Activated T-cell treated with anti-CD3 and anti-CD28 coated beads, Interleukin-2, amount 50 U/mL, for 24 hours (primary cell): ENCODE measurements at regions not wholly inside any gene's neighbourhood (a gene's known extent, or its start where the extent isn't known, plus 50 kb on each side); places are given as distances from the start of the nearest gene placed in this dataset.
"Not testable (repeated sequence)": the region's sequence is repeated elsewhere in the genome, so short reads cannot be mapped to it uniquely, and the experiment has no call there.

Experiments used
- DNase-seq: peaks from one replicate; pipeline ENCODE4 v3.0.0-alpha.2; 2020
- H3K27ac Mint-ChIP-seq: 2 replicates; pipeline ENCODE4 v1.8.0; 2020; ENCODE audit warnings: mild to moderate bottlenecking, mixed read lengths
- H3K27me3 Mint-ChIP-seq: 2 replicates; pipeline ENCODE4 v1.8.0; 2020; ENCODE audit warnings: mixed read lengths
- H3K36me3 Mint-ChIP-seq: 2 replicates; pipeline ENCODE4 v1.8.0; 2020; ENCODE audit warnings: low read depth, mixed read lengths
- H3K4me1 Mint-ChIP-seq: 2 replicates; pipeline ENCODE4 v1.8.0; 2020; ENCODE audit warnings: low read depth, mixed read lengths
- H3K4me3 Mint-ChIP-seq: 2 replicates; pipeline ENCODE4 v1.8.0; 2020; ENCODE audit warnings: mild to moderate bottlenecking, moderate library complexity, mixed read lengths
- H3K9me3 Mint-ChIP-seq: 2 replicates; pipeline ENCODE4 v1.8.0; 2020; ENCODE audit warnings: mixed read lengths

DNA sequence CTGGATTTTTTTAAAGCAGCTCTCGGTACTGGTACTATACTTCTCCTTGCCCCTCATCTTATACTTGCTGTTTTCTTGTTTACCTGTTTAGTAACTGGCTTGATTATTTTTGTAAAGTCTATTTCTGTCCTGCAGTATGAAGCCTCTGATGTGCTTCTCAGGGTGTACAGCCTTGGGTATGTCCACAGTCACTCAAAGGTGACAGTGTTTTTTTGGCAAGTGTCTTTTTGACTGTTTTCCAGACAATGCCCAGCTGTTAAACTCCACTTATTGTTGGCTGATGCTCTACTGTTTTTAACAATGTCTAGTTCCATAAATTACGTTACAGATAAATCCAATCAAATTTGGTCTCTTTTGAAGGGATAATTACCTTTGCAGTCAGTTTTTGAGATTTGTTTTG is 475.2 kb downstream of the JRKL start:
- peaks cover 2% of the 10 kb centered on the region for H3K9me3 Mint-ChIP-seq

DNA sequence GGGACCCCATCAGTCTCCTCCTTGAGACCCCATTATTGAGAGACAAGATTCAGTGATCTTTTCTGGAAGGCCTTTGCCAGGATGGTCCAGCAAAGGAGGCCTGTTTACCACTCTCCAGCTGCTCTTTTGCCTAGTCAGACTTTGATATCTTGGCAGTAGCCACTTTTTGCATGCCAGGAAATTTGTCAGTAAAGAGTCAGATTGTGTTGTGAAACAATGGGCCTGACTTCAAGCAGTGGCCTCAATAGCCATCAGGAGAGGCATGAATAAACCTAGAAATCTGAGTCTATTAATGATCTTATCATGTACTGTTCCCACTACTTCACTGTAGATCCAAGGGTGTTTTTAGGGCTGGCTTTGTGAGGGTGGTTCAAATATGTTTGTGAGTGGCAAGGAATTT is 479.4 kb downstream of the JRKL start:
- peaks cover 2% of the 10 kb centered on the region for H3K9me3 Mint-ChIP-seq
- no peaks in the 10 kb centered on the region for H3K27me3 Mint-ChIP-seq
- H3K4me3 Mint-ChIP-seq, result no peak overlapping the region
- no peak for DNase-seq
- H3K27ac Mint-ChIP-seq, result no peak overlapping the region
- no peaks in the 10 kb centered on the region for H3K36me3 Mint-ChIP-seq
- no peaks in the 10 kb centered on the region for H3K4me1 Mint-ChIP-seq

More for the DNA sequence above, 475.2 kb downstream of the JRKL start:
- H3K27me3 Mint-ChIP-seq, result no peaks in the 10 kb centered on the region
- no peaks in the 10 kb centered on the region for H3K36me3 Mint-ChIP-seq
- H3K4me1 Mint-ChIP-seq, result no peaks in the 10 kb centered on the region
- no peak for DNase-seq
- no peak overlapping the region for H3K27ac Mint-ChIP-seq
- no peak overlapping the region for H3K4me3 Mint-ChIP-seq

DNA sequence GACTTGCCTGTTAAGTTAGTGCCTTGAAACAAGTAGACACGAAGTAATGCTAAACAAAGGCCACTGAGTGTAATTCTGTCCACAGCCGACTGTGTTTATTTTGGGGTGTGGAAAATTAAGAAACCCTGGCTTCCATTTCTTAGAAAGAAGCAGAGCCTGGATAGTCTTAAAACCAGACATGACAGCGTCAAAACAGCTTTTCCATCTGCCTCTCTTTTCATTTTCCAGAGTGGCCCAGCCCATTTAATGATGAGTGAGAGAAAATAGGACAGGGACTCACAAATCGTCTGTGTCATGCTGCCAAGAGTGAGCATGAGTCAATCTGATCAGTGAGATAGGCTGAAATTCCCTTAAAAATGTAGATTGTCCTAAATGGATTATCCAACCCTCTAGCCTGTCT is 485.9 kb downstream of the JRKL start:
- H3K27me3 Mint-ChIP-seq, result no peaks in the 10 kb centered on the region
- H3K4me1 Mint-ChIP-seq, result no peaks in the 10 kb centered on the region
- no peak overlapping the region for H3K27ac Mint-ChIP-seq
- no peak for DNase-seq
- H3K36me3 Mint-ChIP-seq, result no peaks in the 10 kb centered on the region
- no peak overlapping the region for H3K4me3 Mint-ChIP-seq
- H3K9me3 Mint-ChIP-seq, result peaks cover 2% of the 10 kb centered on the region

DNA sequence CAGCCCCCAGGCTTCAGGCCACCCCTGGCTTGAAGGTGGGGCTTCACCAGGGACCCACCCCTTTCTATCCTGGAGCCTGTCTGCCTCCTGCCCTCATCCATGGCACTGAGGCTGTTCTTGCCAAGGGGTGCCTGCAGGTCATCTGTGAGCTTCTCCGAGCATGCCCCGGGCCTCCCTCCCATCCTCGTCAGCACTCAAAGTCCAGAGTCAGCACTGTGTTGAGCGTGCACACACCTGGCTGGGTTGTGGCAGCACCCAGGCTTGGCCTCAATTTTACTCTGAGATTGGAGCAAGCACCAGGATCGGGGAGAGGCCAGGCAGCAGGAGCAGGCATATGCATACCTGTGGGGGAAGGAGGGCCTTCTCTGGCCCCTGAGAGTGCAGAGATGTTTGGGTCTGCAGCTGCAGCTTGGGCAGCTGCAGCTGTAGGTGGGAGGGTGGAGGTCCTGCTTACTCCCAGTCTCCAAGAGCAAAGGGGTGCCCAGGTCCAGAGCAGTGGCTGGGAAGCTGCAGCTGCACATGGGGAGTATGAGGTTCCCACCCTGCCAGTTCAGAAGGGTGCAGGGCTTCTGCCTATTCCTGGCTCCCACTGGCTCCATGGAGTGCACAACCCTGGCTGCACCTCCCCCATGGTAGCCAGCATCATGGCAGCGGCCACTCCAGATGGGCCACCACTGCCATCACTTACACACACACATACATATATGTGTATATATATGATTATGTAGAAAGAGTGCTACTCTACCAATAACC is 488.7 kb downstream of the JRKL start:
- no peak for DNase-seq
- H3K27ac Mint-ChIP-seq, result no peak overlapping the region
- H3K36me3 Mint-ChIP-seq, result no peaks in the 10 kb centered on the region
- H3K27me3 Mint-ChIP-seq, result no peaks in the 10 kb centered on the region
- no peaks in the 10 kb centered on the region for H3K4me1 Mint-ChIP-seq
- peaks cover 2% of the 10 kb centered on the region for H3K9me3 Mint-ChIP-seq
- no peak overlapping the region for H3K4me3 Mint-ChIP-seq

DNA sequence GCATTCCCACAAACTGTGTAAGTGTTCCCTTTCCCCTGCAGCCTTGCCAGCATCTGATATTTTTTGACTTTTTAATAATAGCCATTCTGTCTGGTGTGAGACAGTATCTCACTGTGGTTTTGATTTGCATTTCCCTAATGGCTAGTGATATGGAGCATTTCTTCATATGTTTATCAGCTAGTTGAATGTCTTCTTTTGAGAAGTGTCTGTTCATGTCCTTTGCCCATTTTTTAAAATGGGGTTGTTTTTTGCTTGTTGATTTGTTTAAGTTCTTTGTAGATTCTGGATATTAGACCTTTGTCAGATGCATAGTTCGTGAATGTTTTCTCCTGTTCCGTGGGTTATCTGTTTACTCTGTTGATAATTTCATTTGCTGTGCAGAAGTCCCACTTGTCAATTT is 492.8 kb downstream of the JRKL start:
- H3K27me3 Mint-ChIP-seq, DNase-seq, H3K9me3 Mint-ChIP-seq, H3K4me3 Mint-ChIP-seq, H3K36me3 Mint-ChIP-seq, H3K27ac Mint-ChIP-seq, H3K4me1 Mint-ChIP-seq: not testable (repeated sequence)

DNA sequence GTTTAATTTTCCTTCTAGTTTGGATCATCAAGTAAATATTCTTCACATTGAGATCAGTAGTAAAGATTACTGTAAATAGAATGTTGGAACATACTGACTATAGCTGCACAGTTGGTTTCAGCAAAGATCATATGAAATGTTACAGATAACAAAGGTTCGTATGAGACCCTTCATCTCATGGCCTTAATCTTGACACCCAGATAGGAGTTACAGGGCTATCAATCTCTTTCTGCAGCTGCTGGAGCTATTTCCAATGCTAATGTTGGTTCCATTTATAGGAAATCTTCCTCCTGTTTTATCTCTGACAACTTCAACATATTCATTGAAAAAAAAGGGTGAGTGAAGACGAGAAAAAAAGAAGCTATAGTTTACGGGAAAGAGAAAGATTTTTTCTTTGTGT is 495.6 kb downstream of the JRKL start:
- Mint-ChIP-seq H3K27me3 (no peaks in the 10 kb centered on the region), H3K27ac (no peak overlapping the region), H3K4me3 (no peak overlapping the region), H3K4me1 (no peaks in the 10 kb centered on the region), H3K36me3 (no peaks in the 10 kb centered on the region), H3K9me3 (no peaks in the 10 kb centered on the region)
- DNase-seq, result no peak

DNA sequence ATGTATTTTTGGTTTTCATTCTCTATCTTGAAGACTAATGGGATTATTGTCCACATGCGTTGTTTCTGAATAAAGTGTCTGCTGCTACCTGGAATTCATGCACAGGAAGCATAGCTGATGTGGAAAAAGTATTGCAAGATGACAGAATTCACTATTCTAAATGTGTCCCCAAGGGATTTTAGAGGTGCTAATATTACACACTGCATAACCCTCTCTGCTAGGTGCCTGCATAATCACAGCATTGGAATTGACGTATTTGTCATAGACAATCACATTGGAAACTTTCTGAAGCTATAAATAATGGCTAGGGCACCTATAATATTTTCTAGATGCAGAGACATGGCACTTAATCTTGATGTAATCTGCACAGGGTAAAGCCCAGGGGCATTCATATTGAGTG is 496.1 kb downstream of the JRKL start:
- Mint-ChIP-seq H3K4me1 (no peaks in the 10 kb centered on the region), H3K36me3 (no peaks in the 10 kb centered on the region), H3K9me3 (no peaks in the 10 kb centered on the region), H3K4me3 (no peak overlapping the region), H3K27me3 (no peaks in the 10 kb centered on the region), H3K27ac (no peak overlapping the region)
- no peak for DNase-seq

DNA sequence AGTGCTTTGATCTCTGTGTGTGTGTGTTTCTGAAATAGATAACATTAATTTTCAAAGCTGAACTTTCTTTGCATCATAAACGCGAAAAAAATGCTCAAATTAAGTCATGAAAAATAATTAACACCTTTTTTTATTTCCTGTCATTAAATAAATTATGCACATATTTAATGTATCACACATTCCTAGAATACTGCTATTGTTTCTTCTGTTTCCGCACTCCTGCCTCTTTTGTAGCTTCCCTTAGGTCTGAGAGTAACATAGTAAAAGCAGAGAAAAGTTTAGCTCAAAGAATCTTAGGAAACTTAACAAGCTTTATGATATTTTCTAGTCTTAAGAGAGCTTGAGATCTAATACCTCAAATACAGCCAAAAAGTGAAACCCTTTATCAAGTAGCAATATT is 504.2 kb downstream of the JRKL start:
- Mint-ChIP-seq H3K27ac (no peak overlapping the region), H3K36me3 (no peaks in the 10 kb centered on the region), H3K4me3 (no peak overlapping the region), H3K9me3 (peaks cover 5% of the 10 kb centered on the region), H3K27me3 (no peaks in the 10 kb centered on the region), H3K4me1 (no peaks in the 10 kb centered on the region)
- no peak for DNase-seq

DNA sequence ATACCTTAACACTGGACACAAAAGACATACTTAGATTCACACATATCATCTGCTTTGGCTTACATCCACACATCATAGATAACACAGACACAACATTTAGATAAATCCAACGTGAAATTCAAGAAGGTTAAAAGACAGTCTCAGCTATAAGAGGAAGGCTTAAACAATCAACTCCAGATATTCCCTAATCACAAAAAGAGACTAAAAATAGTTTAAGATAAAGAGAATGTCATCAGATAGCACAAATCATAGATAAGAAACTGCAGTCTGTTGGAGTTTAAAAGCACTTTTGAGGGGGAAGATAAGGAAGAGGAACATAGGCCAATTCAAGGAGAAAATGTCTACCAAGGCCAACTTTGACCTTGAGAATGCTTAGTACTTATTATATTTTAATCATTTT is 504.8 kb downstream of the JRKL start:
- H3K27ac Mint-ChIP-seq, result no peak overlapping the region
- H3K27me3 Mint-ChIP-seq, result no peaks in the 10 kb centered on the region
- no peaks in the 10 kb centered on the region for H3K36me3 Mint-ChIP-seq
- no peak for DNase-seq
- H3K9me3 Mint-ChIP-seq, result peaks cover 5% of the 10 kb centered on the region
- no peak overlapping the region for H3K4me3 Mint-ChIP-seq
- H3K4me1 Mint-ChIP-seq, result no peaks in the 10 kb centered on the region

DNA sequence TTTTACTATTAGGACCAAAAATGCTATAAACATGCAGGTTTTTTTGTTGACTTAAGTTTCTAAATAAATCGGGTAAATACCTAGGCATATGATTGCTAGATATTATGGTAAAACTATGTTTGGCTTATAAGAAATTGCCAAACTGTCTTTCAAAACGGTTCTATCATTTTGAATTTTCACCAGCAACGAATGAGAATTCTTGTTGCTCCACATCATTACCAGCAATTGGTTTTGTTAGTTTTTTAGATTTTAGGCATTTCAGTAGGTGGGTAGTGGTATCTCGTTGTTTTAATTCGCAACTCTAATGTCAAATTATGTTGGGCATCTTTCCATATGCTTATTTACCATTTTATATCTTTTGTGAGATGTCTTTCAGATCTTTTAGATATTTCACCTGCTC is 510.2 kb downstream of the JRKL start:
- Mint-ChIP-seq H3K27me3 (no peaks in the 10 kb centered on the region), H3K4me1 (no peaks in the 10 kb centered on the region), H3K27ac (no peak overlapping the region), H3K4me3 (no peak overlapping the region), H3K36me3 (no peaks in the 10 kb centered on the region), H3K9me3 (peaks cover 13% of the 10 kb centered on the region)
- DNase-seq, result no peak

DNA sequence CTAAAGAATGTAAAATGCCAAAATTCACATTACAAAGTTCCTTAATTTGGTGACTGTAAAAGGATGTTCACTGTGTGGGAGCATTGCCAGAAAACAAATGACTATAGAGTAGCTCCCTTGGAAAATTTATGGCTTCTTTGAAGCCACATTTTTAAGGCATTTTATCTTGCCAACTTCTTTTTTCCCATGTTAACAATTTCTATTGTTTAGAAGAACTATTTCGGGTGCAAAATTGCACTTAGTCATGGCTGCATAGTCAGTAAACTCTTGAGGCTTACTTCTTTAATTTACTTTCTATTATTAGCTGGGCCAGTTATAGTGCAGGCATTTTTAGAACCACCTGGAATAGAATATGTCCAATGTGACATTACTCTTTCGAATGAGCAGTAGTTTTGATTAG is 515.3 kb downstream of the JRKL start:
- no peak overlapping the region for H3K4me3 Mint-ChIP-seq
- H3K27ac Mint-ChIP-seq, result no peak overlapping the region
- no peak for DNase-seq
- no peaks in the 10 kb centered on the region for H3K4me1 Mint-ChIP-seq
- no peaks in the 10 kb centered on the region for H3K36me3 Mint-ChIP-seq
- peaks cover 15% of the 10 kb centered on the region for H3K9me3 Mint-ChIP-seq
- H3K27me3 Mint-ChIP-seq, result no peaks in the 10 kb centered on the region

DNA sequence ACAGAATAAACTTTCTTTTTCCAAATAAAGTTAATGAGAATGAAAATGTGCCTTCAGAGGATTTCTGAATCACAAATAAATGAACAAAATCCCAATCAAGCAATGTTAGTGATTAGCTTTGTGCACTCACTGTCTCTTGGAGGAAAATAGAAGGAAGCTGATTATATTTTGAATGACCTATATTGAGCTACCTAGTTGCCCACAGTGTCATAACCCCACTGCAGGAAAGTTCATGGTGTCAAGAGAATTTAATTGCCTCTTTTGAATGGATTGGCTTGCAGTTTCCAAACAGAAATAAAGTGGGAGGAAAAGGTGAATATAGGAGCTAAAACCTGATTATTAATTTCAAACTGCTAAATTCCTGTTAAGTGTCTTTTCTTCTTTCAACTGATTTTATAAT is 515.9 kb downstream of the JRKL start:
- no peaks in the 10 kb centered on the region for H3K27me3 Mint-ChIP-seq
- no peak for DNase-seq
- H3K36me3 Mint-ChIP-seq, result no peaks in the 10 kb centered on the region
- H3K4me1 Mint-ChIP-seq, result no peaks in the 10 kb centered on the region
- peaks cover 16% of the 10 kb centered on the region for H3K9me3 Mint-ChIP-seq
- no peak overlapping the region for H3K27ac Mint-ChIP-seq
- no peak overlapping the region for H3K4me3 Mint-ChIP-seq

DNA sequence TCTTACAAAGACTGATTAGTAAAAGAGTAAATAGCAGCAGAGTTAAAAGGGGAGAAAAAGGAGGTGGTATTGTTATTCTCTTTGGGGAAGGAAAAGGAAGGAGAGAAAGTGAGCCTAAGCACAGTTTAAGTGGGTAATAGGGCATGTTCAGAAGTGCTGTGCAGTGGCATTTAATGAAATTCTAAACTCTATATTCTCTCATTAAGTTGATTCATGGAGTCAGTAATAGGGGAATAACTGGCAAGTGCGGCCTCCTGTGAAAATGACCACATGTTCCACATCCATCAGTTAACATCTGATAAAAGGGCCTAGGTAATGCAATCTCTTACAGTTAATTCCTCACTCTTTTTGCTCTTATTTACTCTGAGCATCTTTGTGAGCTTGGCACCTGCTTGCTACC is 516.7 kb downstream of the JRKL start:
- no peaks in the 10 kb centered on the region for H3K36me3 Mint-ChIP-seq
- H3K4me1 Mint-ChIP-seq, result no peaks in the 10 kb centered on the region
- no peak overlapping the region for H3K27ac Mint-ChIP-seq
- no peak overlapping the region for H3K4me3 Mint-ChIP-seq
- DNase-seq, result no peak
- H3K27me3 Mint-ChIP-seq, result no peaks in the 10 kb centered on the region
- H3K9me3 Mint-ChIP-seq, result peaks cover 20% of the 10 kb centered on the region

DNA sequence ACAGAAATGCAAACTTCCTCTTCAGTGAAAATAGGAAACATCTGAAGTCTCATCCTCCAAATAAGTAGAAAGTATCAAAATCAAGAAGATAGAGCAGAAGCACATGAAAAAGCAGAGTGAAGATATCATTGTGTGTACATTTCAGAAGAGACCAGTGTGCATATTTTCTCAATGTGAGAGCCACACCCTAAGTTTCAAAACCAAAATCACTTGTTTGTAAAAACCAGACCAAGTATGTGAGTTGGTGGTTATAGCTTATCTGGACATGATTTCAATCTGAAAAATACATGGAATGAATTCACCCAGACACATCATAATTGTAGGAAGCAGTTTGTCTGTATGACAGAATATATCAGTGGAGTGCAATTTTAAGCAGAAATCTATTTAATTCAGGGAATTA is 536.0 kb downstream of the JRKL start:
- Mint-ChIP-seq H3K9me3 (peaks cover 2% of the 10 kb centered on the region), H3K4me1 (no peaks in the 10 kb centered on the region), H3K36me3 (no peaks in the 10 kb centered on the region), H3K4me3 (no peak overlapping the region), H3K27ac (no peak overlapping the region), H3K27me3 (no peaks in the 10 kb centered on the region)
- no peak for DNase-seq

DNA sequence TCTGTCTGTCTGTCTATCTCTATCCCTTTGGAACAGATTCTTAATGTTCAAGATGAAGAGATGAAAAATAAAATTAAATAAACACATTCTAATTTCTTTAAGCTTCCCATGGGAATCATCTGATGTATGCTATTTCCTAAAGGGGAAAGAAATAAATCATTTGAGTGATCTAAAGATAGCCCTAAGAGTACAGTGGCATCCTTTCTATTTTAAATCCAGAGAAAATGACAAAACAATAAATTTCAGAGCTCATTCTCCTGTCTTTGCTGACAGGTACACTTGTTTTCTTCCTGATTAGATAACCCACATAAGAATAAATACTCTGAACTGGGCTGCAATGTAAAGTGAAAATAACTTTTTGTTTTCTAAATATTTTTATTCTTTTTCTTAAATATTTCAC is 550.4 kb downstream of the JRKL start:
- Mint-ChIP-seq H3K9me3 (peaks cover 2% of the 10 kb centered on the region), H3K4me3 (no peak overlapping the region), H3K27me3 (no peaks in the 10 kb centered on the region), H3K27ac (no peak overlapping the region), H3K36me3 (no peaks in the 10 kb centered on the region), H3K4me1 (no peaks in the 10 kb centered on the region)
- DNase-seq, result no peak

DNA sequence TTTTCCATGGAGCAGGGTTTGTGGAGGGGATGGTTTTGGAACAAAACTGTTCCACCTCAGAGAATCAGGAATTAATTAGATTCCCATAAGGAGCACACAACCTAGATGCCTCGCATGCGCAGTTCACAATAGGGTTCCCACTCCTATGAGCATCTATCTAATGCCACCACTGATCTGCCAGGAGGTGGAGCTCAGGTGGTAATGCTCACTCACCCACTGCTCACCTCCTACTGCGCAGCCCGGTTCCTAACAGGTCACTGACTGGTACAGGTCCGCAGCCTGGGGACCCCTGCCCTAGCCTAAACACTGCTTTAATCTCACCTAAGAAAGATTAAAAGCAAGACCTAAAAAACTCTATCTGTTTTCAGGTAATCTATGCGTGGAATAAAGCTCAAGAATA is 553.0 kb downstream of the JRKL start:
- no peaks in the 10 kb centered on the region for H3K27me3 Mint-ChIP-seq
- H3K4me3 Mint-ChIP-seq, result no peak overlapping the region
- no peak overlapping the region for H3K27ac Mint-ChIP-seq
- H3K4me1 Mint-ChIP-seq, result no peaks in the 10 kb centered on the region
- H3K36me3 Mint-ChIP-seq, result no peaks in the 10 kb centered on the region
- peaks cover 2% of the 10 kb centered on the region for H3K9me3 Mint-ChIP-seq
- DNase-seq, result no peak
